Osteoblast (primary cell): ENCODE measurements at regions not wholly inside any gene's neighbourhood (a gene's known extent, or its start where the extent isn't known, plus 50 kb on each side); places are given as distances from the start of the nearest gene placed in this dataset.

ENCODE experiments used
- DNase-seq: peaks from one replicate; pipeline ENCODE4 v3.0.0; 2011; ENCODE audit warnings: low spot score, mixed read lengths; ENCODE audit not compliant: insufficient read length; ENCODE audit errors: missing footprints
- H2AFZ ChIP-seq: 2 replicates; pipeline ENCODE4 v1.6.0; 2011; ENCODE audit warnings: mild to moderate bottlenecking, low read length
- H3K27ac ChIP-seq: 2 replicates; pipeline ENCODE4 v1.5.1; 2011; ENCODE audit warnings: mild to moderate bottlenecking, low read depth, low read length, moderate library complexity
- H3K27me3 ChIP-seq: 2 replicates; pipeline ENCODE4 v1.6.0; 2012; ENCODE audit warnings: mild to moderate bottlenecking, control low read depth, inconsistent platforms, low read length, moderate library complexity; ENCODE audit not compliant: insufficient read depth
- H3K36me3 ChIP-seq: 2 replicates; pipeline ENCODE4 v1.5.1; 2011; ENCODE audit warnings: mild to moderate bottlenecking, low read length, control low read depth, moderate library complexity; ENCODE audit not compliant: insufficient read depth
- H3K4me1 ChIP-seq: 2 replicates; pipeline ENCODE4 v1.5.1; 2011; ENCODE audit warnings: mild to moderate bottlenecking, low read length, control low read depth, moderate library complexity; ENCODE audit not compliant: insufficient read depth
- H3K4me2 ChIP-seq: 2 replicates; pipeline ENCODE4 v1.6.0; 2011; ENCODE audit warnings: mild to moderate bottlenecking, low read length; ENCODE audit not compliant: insufficient read depth
- H3K4me3 ChIP-seq: fragments of 200-600 bp; sonication (generic); 3 replicates; pipeline ENCODE4 v1.5.1; 2012; ENCODE audit warnings: mild to moderate bottlenecking, low read length, inconsistent platforms; ENCODE audit not compliant: insufficient read depth
- H3K79me2 ChIP-seq: 2 replicates; pipeline ENCODE4 v1.6.0; 2012; ENCODE audit warnings: mild to moderate bottlenecking, low read length, control low read depth, inconsistent platforms; ENCODE audit not compliant: insufficient read depth
- H3K9me3 ChIP-seq: 2 replicates; pipeline ENCODE4 v1.5.1; 2011; ENCODE audit warnings: low read depth, low read length, control low read depth
- H4K20me1 ChIP-seq: 2 replicates; pipeline ENCODE4 v1.6.0; 2012; ENCODE audit warnings: mild to moderate bottlenecking, low read length, control low read depth; ENCODE audit not compliant: insufficient read depth
- TF ChIP-seq, protein P1 (sequence below): IDR thresholded peaks from 2 replicates; pipeline ENCODE4 v1.5.1; 2011; ENCODE audit warnings: mild to moderate bottlenecking, low read depth, low read length, moderate library complexity; ENCODE audit errors: extremely low read depth

DNA sequence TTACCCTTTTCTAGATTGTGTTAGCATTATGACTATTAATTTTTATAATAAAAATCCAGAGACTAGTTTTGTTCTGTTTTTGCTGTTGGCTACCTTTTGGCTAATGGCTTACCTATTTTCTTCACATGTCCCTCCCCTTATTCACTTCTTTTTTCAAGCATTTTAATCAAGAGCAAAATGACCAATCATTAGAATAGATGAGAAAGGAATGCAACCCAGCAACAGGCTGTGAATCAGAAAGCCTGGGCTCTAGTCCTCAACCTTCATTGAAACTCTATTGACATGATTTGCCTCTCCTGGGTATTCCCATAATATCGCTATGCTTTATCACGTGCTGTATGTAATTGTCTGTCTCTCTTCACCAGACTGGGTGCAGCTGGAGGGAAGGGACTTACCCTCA lies 370.1 kb downstream of the IRS1 start:
- DNase-seq: no peak
- H3K36me3 ChIP-seq: no peaks in the 10 kb centered on the region
- H3K79me2 ChIP-seq: no peaks in the 10 kb centered on the region
- H3K9me3 ChIP-seq: no peaks in the 10 kb centered on the region
- H4K20me1 ChIP-seq: no peaks in the 10 kb centered on the region
- H3K27ac ChIP-seq: peak overlapping the region; percentile 94
- H3K4me1 ChIP-seq: peaks cover 67% of the 10 kb centered on the region
- H3K27me3 ChIP-seq: no peaks in the 10 kb centered on the region
- TF ChIP-seq, protein P1, sequence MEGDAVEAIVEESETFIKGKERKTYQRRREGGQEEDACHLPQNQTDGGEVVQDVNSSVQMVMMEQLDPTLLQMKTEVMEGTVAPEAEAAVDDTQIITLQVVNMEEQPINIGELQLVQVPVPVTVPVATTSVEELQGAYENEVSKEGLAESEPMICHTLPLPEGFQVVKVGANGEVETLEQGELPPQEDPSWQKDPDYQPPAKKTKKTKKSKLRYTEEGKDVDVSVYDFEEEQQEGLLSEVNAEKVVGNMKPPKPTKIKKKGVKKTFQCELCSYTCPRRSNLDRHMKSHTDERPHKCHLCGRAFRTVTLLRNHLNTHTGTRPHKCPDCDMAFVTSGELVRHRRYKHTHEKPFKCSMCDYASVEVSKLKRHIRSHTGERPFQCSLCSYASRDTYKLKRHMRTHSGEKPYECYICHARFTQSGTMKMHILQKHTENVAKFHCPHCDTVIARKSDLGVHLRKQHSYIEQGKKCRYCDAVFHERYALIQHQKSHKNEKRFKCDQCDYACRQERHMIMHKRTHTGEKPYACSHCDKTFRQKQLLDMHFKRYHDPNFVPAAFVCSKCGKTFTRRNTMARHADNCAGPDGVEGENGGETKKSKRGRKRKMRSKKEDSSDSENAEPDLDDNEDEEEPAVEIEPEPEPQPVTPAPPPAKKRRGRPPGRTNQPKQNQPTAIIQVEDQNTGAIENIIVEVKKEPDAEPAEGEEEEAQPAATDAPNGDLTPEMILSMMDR: no peak
- H2AFZ ChIP-seq: no peak overlapping the region
- H3K4me3 ChIP-seq: no peak overlapping the region
- no peak overlapping the region for H3K4me2 ChIP-seq

DNA sequence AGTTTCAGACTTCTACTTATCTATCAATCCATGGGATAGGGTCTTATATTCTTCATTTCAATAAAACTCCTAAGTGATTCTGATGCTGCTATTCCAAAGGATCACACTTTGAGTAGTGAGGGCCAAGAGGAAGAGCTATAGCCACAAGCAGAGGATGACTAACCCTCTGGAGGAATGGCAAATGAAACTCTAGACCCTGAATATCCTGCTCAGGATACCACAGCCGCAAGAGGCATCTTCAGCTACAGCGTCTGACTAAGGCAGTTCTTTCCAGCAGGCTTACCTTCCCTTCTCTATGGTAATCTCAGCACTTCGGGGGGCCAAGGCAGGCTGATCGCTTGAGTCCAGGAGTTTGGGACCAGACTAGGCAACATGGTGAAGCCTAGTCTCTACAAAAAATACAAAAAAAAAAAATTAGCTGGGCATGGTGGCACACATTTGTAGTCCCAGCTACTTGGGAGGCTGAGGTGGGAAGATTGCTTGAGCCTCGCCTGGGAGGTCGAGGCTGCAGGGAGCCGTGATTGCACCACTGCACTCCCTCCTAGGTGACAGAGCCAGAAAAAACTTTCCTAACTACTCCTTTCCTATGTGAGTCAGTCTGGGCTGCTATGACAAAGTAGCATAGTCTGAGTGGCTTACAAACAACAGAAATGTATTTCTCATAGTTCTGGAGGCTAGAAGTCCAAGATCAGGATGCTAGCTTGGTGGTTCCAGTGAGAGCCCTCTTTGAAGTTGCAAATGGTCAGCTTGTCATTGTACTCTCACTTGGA lies 371.9 kb downstream of the IRS1 start:
- H3K36me3 ChIP-seq: no peaks in the 10 kb centered on the region
- H3K4me1 ChIP-seq: peaks cover 81% of the 10 kb centered on the region
- TF ChIP-seq, protein P1: no peak
- peak overlapping the region; percentile 59 for H3K4me2 ChIP-seq
- H3K27ac ChIP-seq: peak overlapping the region; percentile 94
- H3K79me2 ChIP-seq: no peaks in the 10 kb centered on the region
- no peaks in the 10 kb centered on the region for H4K20me1 ChIP-seq
- no peaks in the 10 kb centered on the region for H3K27me3 ChIP-seq
- no peak for DNase-seq
- no peak overlapping the region for H2AFZ ChIP-seq
- no peaks in the 10 kb centered on the region for H3K9me3 ChIP-seq
- peak overlapping the region; percentile 14 for H3K4me3 ChIP-seq

DNA sequence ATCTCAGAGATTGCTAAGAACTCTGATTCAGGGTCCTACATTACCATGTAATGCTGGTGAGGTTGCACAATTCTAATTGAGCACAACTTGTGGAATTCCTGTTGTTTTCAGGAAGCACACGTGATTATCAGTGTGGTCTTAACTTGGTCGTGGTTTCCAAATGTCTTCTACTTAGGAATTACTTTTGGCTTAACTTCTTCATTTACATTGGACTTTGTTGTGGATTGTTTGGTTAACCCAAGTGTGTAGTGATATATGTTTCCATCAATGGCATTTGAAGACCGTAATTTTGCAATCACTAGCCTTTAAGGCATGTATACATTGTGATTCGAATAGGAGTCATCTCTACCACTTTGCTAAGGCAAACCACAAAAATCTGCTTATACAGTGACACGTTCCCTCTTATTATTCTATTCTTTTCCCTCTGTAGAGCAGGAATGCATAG lies 373.3 kb downstream of the IRS1 start:
- H3K27me3 ChIP-seq: no peaks in the 10 kb centered on the region
- no peak overlapping the region for H2AFZ ChIP-seq
- no peaks in the 10 kb centered on the region for H3K36me3 ChIP-seq
- no peak overlapping the region for H3K4me3 ChIP-seq
- TF ChIP-seq, protein P1: no peak
- H3K27ac ChIP-seq: peak overlapping the region; percentile 94
- no peaks in the 10 kb centered on the region for H3K9me3 ChIP-seq
- H3K4me2 ChIP-seq: peak overlapping the region; percentile 59
- no peaks in the 10 kb centered on the region for H3K79me2 ChIP-seq
- no peaks in the 10 kb centered on the region for H4K20me1 ChIP-seq
- H3K4me1 ChIP-seq: peaks cover 74% of the 10 kb centered on the region
- DNase-seq: peak; percentile 21

DNA sequence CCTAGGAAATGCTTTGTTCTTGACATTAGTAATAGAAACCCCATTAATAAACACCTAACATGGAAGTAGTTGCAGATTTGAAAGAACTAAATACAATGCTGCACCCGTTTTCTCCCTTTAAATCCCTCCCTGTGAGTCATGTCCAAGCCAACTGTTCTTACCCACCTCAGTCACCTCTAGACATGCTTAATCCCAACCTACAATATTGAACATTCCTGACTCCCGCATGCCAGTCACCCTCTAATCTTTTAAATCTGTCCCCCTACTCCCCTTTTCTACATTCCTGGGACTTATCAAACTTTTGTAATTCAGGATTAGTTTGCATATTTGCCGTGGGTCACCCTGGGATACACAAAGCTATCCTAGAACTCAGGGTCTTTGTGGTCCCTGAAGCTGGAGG lies 374.6 kb downstream of the IRS1 start:
- Histone ChIP-seq H3K9me3 (no peaks in the 10 kb centered on the region), H4K20me1 (no peaks in the 10 kb centered on the region), H3K27me3 (no peaks in the 10 kb centered on the region), H2AFZ (peak overlapping the region; percentile 47), H3K36me3 (no peaks in the 10 kb centered on the region), H3K4me3 (no peak overlapping the region), H3K79me2 (no peaks in the 10 kb centered on the region), H3K4me2 (no peak overlapping the region), H3K27ac (peak overlapping the region; percentile 94), H3K4me1 (peaks cover 75% of the 10 kb centered on the region)
- TF ChIP-seq, protein P1: no peak
- no peak for DNase-seq
